ENCODE measurements at regions not wholly inside any gene's neighbourhood (a gene's known extent, or its start where the extent isn't known, plus 50 kb on each side); places are given as distances from the start of the nearest gene placed in this dataset.

- Histone ChIP-seq H3K27me3 (no peaks in the 10 kb centered on the region), H3K27ac (no peak overlapping the region), H3K4me3 (replicated peaks in 1 of 3) (no peak overlapping the region), H3K9me3 (no peaks in the 10 kb centered on the region), H3K36me3 (no peaks in the 10 kb centered on the region), H3K4me1 (no peaks in the 10 kb centered on the region)
- intact Hi-C loops (cut with DNase I), result no loop called here
- DNase-seq, result no peak
- WGBS, 2 donors, result 90 to 96% methylated on average over 3 of the region's 3 CpGs
- TF ChIP-seq POLR2A (IDR thresholded peaks at IDR 0.05) (no peak), CTCF (IDR thresholded peaks at IDR 0.05) (no peak)
These were observed 621.9 kb upstream of the TBX3 start for GRCh38 chr12:115305867-115306266.

GRCh38 chr12:115305275-115305674, 621.3 kb upstream of the TBX3 start:
- no peak overlapping the region for H3K27ac ChIP-seq
- TF ChIP-seq CTCF (IDR thresholded peaks at IDR 0.05) (no peak), POLR2A (IDR thresholded peaks at IDR 0.05) (no peak)
- H3K36me3 ChIP-seq, result no peaks in the 10 kb centered on the region
- no peaks in the 10 kb centered on the region for H3K9me3 ChIP-seq
- no peak for DNase-seq
- 89 to 93% methylated on average over 4 of the region's 4 CpGs for WGBS, 2 donors
- H3K27me3 ChIP-seq, result no peaks in the 10 kb centered on the region
- H3K4me1 ChIP-seq, result no peaks in the 10 kb centered on the region
- intact Hi-C loops (cut with DNase I), result no loop called here
- H3K4me3 ChIP-seq (replicated peaks in 1 of 3), result no peak overlapping the region

DNA sequence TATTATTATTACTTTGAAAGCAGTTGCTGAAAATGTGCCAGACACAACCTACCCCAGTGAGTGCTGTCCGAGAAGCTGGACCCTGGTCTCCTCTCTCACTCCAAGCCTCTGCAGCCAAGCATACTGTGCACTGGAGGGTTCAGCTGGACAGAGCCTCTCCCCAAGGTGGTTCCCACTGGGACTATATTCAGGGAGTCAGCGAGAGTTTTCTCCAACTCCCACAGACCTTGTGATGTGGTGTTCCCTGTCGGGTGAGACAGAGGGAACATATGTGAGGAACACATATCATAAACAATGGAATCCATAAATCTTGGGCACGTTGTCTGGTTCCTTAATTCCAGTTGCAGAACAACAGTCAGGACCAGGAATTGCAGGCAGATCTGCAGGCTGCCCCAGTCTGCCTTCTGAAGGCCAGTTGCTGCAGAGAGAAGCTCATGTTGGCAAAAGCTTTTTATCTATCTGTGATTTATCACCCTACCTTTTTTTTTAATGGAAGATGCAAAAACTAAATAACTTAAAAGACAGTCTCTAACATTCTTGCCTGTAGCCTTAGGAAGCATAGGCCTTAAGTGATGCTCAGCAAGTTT, 619.8 kb upstream of the TBX3 start:
- Histone ChIP-seq H3K4me3 (replicated peaks in 1 of 3) (no peak overlapping the region), H3K36me3 (no peaks in the 10 kb centered on the region), H3K27me3 (no peaks in the 10 kb centered on the region), H3K9me3 (no peaks in the 10 kb centered on the region), H3K4me1 (no peaks in the 10 kb centered on the region), H3K27ac (no peak overlapping the region)
- intact Hi-C loops (cut with DNase I), result no loop called here
- 68 to 84% methylated on average over 4 of the region's 4 CpGs for WGBS, 2 donors
- no peak for DNase-seq
- TF ChIP-seq CTCF (IDR thresholded peaks at IDR 0.05) (no peak), POLR2A (IDR thresholded peaks at IDR 0.05) (no peak)

DNA sequence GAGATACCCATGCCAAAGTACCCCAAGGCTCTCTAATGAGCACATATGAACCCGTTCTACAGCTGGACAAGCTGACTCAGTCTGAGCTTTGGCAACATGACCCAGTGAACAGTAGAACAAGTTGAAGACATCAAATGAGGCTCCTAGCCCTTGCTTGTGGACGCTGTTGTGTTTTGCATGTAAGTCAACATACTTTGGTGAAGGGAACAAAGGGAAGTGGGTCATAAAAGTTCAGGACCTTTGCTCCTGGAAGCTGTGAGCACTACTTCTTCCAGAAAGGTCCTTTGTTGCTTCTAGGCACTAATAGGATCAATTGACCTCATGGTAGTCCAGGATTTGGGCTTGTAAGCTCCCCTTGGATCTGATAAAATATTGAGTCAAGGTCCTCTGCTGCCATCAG, 613.5 kb upstream of the TBX3 start:
- no peak for TF ChIP-seq POLR2A (IDR thresholded peaks at IDR 0.05)
- TF ChIP-seq CTCF (IDR thresholded peaks at IDR 0.05), result no peak
- intact Hi-C loops (cut with DNase I), result no loop called here
- no peak for DNase-seq
- H3K4me1 ChIP-seq, result no peaks in the 10 kb centered on the region
- H3K9me3 ChIP-seq, result no peaks in the 10 kb centered on the region
- WGBS, 2 donors, result 78 to 95% methylated on average over 2 of the region's 2 CpGs
- H3K4me3 ChIP-seq (replicated peaks in 1 of 3), result no peak overlapping the region
- no peak overlapping the region for H3K27ac ChIP-seq
- H3K36me3 ChIP-seq, result no peaks in the 10 kb centered on the region
- no peaks in the 10 kb centered on the region for H3K27me3 ChIP-seq

- no peak overlapping the region for H3K4me3 ChIP-seq (replicated peaks in 1 of 3)
- WGBS, 2 donors, result 81 to 90% methylated on average over 5 of the region's 5 CpGs
- TF ChIP-seq CTCF (IDR thresholded peaks at IDR 0.05), result no peak
- TF ChIP-seq POLR2A (IDR thresholded peaks at IDR 0.05), result no peak
- no peaks in the 10 kb centered on the region for H3K9me3 ChIP-seq
- no peaks in the 10 kb centered on the region for H3K4me1 ChIP-seq
- no peaks in the 10 kb centered on the region for H3K27me3 ChIP-seq
- H3K27ac ChIP-seq, result no peak overlapping the region
- intact Hi-C loops (cut with DNase I), result no loop called here
- no peaks in the 10 kb centered on the region for H3K36me3 ChIP-seq
- DNase-seq, result no peak
These were observed 612.7 kb upstream of the TBX3 start for GRCh38 chr12:115296613-115297198.

Data from thyroid gland (tissue), 4 donors.